Lung (tissue), 11 donors: ENCODE measurements at regions not wholly inside any gene's neighbourhood (a gene's known extent, or its start where the extent isn't known, plus 50 kb on each side); places are given as distances from the start of the nearest gene placed in this dataset.
A peak's percentile ranks its signal among the peaks of the same experiment; 100 is the strongest.

ENCODE experiments used
- ATAC-seq: fragments of 200-7000 bp; cut with Tn5 transposase; one replicate; pipeline ENCODE4 v1.9.1; 2020; ENCODE audit warnings: moderate number of reproducible peaks; ENCODE audit not compliant: insufficient read depth, low FRiP score
- DNase-seq, 3 donors: peaks; one replicate each; pipeline ENCODE4 v3.0.0-alpha.2; 2013 to 2017
- H3K27ac ChIP-seq, 2 donors: one replicate each; pipeline ENCODE4 v1.5.1; 2013; ENCODE audit warnings: mild to moderate bottlenecking in 2 of 2, moderate library complexity in 2 of 2, control low read depth in 1 of 2, inconsistent platforms in 1 of 2, low read depth in 1 of 2, low read length in 1 of 2
- H3K27me3 ChIP-seq, 3 donors: one replicate each; pipeline ENCODE4 v1.5.1; 2013; ENCODE audit warnings: low read length in 2 of 3; ENCODE audit not compliant: control insufficient read depth in 3 of 3, insufficient read depth in 3 of 3
- H3K36me3 ChIP-seq, 4 donors: one replicate each; pipeline ENCODE4 v1.5.1; 2013; ENCODE audit warnings: low read length in 4 of 4, mild to moderate bottlenecking in 1 of 4, moderate library complexity in 1 of 4; ENCODE audit not compliant: control insufficient read depth in 4 of 4, insufficient read depth in 4 of 4
- H3K4me1 ChIP-seq, 5 donors: one replicate each; pipeline ENCODE4 v1.5.1; 2013; ENCODE audit warnings: low read length in 5 of 5, mild to moderate bottlenecking in 2 of 5, moderate library complexity in 1 of 5; ENCODE audit not compliant: control insufficient read depth in 5 of 5, insufficient read depth in 5 of 5
- H3K4me3 ChIP-seq: one replicate; pipeline ENCODE4 v1.5.1; 2013; ENCODE audit warnings: mild to moderate bottlenecking, control low read depth, moderate library complexity
- H3K9ac ChIP-seq, 2 donors: one replicate each; pipeline ENCODE4 v1.5.1; 2013; ENCODE audit warnings: low read length in 2 of 2, control low read depth in 1 of 2; ENCODE audit not compliant: insufficient read depth in 1 of 2
- H3K9me3 ChIP-seq, 4 donors: one replicate each; pipeline ENCODE4 v1.5.1; 2013; ENCODE audit warnings: low read length in 3 of 4, mild to moderate bottlenecking in 1 of 4, moderate library complexity in 1 of 4; ENCODE audit not compliant: control insufficient read depth in 4 of 4, insufficient read depth in 3 of 4
- WGBS, 2 donors: extraction: QIAGEN DNeasy Blood & Tissue Kit; methylation state at CpG; one replicate each; pipeline ENCODE4 v1.1.7; 2013; 5-methylcytosine and 5-hydroxymethylcytosine counted together
- TF ChIP-seq, protein P1 (sequence below): IDR thresholded peaks from 2 replicates; pipeline ENCODE4 v1.5.1; 2012; ENCODE audit warnings: mild to moderate bottlenecking; ENCODE audit errors: control extremely low read depth, extremely low read depth
- donor health status: control.
- donor health status: control.
- donor health status: Bipolar disorder and iron deficiency.
- donor health status: healthy.
- donor health status: DM: yes; HTN: yes; CAD: no.

- no peak for ATAC-seq
- no peak for DNase-seq
- WGBS, 2 donors = 59 to 60% methylated on average over 4 of the region's 4 CpGs
Measured at GRCh38 chr4:163744861-163745260, 250.4 kb downstream of the TMA16 start.

DNA sequence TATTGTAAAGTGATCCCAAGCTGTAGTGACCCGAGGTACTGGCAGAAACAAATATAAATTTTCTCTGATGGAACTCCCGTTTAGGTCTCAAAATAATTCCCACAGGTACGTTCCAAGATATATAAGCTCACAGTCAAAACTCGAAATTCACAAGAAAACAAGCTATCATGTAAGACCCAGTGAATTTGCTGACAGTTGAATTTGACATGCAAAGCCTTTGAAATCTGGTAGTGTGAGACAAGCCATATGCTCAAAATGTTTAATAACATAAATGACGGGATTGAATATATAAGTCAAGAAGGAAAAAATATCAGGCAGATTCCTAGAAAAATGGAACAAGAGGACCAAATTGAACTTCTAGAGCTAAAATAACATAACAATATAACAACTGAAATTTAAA lies 252.8 kb downstream of the TMA16 start:
- Histone ChIP-seq H3K9me3 (peaks cover 0 to 3% (median 0%) of the 10 kb centered on the region in 4 donors), H3K9ac (no peak overlapping the region), H3K27me3 (no peaks in the 10 kb centered on the region), H3K36me3 (no peaks in the 10 kb centered on the region), H3K4me3 (no peak overlapping the region), H3K27ac (no peak overlapping the region), H3K4me1 (no peaks in the 10 kb centered on the region)
- TF ChIP-seq, protein P1, sequence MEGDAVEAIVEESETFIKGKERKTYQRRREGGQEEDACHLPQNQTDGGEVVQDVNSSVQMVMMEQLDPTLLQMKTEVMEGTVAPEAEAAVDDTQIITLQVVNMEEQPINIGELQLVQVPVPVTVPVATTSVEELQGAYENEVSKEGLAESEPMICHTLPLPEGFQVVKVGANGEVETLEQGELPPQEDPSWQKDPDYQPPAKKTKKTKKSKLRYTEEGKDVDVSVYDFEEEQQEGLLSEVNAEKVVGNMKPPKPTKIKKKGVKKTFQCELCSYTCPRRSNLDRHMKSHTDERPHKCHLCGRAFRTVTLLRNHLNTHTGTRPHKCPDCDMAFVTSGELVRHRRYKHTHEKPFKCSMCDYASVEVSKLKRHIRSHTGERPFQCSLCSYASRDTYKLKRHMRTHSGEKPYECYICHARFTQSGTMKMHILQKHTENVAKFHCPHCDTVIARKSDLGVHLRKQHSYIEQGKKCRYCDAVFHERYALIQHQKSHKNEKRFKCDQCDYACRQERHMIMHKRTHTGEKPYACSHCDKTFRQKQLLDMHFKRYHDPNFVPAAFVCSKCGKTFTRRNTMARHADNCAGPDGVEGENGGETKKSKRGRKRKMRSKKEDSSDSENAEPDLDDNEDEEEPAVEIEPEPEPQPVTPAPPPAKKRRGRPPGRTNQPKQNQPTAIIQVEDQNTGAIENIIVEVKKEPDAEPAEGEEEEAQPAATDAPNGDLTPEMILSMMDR = no peak
- ATAC-seq (no peak), DNase-seq (no peak)
- WGBS, 2 donors = 81 to 87% methylated on average over 5 of the region's 5 CpGs

More at GRCh38 chr4:163744861-163745260, 250.4 kb downstream of the TMA16 start:
- H3K4me1 ChIP-seq = no peaks in the 10 kb centered on the region
- H3K27me3 ChIP-seq = no peaks in the 10 kb centered on the region
- TF ChIP-seq, protein P1 = no peak
- no peak overlapping the region for H3K9ac ChIP-seq
- no peaks in the 10 kb centered on the region for H3K36me3 ChIP-seq
- H3K27ac ChIP-seq = no peak overlapping the region
- no peak overlapping the region for H3K4me3 ChIP-seq
- H3K9me3 ChIP-seq = peaks cover 0 to 3% (median 0%) of the 10 kb centered on the region in 4 donors

DNA sequence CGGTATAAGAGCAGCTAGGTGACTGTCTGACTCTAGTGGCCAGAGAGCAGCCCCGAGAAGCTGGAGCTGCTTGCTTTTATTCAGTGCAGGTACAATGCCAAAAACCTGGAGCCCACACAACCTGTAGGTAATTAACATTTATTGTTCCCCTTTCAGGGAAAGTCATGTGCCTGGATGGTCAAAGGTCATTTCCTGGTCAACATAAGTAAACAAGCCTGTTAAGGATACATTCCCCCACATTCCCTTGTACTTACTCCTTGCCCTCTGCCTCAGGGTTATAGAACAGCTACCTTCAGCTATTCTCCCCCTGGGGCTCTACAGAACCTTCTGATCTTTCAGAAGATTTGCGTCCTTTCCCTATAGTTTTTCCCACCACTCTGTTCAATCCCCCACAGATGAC lies 253.4 kb downstream of the TMA16 start:
- Histone ChIP-seq H3K27ac (no peak overlapping the region), H3K9me3 (peaks cover 0 to 3% (median 0%) of the 10 kb centered on the region in 4 donors), H3K36me3 (no peaks in the 10 kb centered on the region), H3K4me1 (no peaks in the 10 kb centered on the region), H3K9ac (no peak overlapping the region), H3K4me3 (no peak overlapping the region), H3K27me3 (no peaks in the 10 kb centered on the region)
- ATAC-seq (no peak), DNase-seq (no peak)
- TF ChIP-seq, protein P1 = no peak
- 92 to 96% methylated on average over 3 of the region's 3 CpGs for WGBS, 2 donors

GRCh38 chr4:163748449-163748848 lies 254.0 kb downstream of the TMA16 start:
- DNase-seq = peak in 1 of 3 donors; percentile 2
- Histone ChIP-seq H3K27me3 (no peaks in the 10 kb centered on the region), H3K4me3 (no peak overlapping the region), H3K36me3 (no peaks in the 10 kb centered on the region), H3K9ac (no peak overlapping the region), H3K27ac (no peak overlapping the region), H3K4me1 (no peaks in the 10 kb centered on the region), H3K9me3 (peaks cover 0 to 3% (median 0%) of the 10 kb centered on the region in 4 donors)
- no peak for ATAC-seq
- WGBS, 2 donors = 57 to 67% methylated on average over 2 of the region's 2 CpGs
- TF ChIP-seq, protein P1 = no peak
